ENCODE measurements at regions not wholly inside any gene's neighbourhood (a gene's known extent, or its start where the extent isn't known, plus 50 kb on each side); places are given as distances from the start of the nearest gene placed in this dataset.

GRCh38 chr10:42112331-42113157, 525.8 kb downstream of the ZNF33B start:
- no peak for TF ChIP-seq ZNF24 (IDR thresholded peaks at IDR 0.05)
- no peak for TF ChIP-seq UBTF (CRISPR knock-in tag; IDR thresholded peaks at IDR 0.05)
- no peak for TF ChIP-seq PHF8 (CRISPR knock-in tag; IDR thresholded peaks at IDR 0.05)
- TF ChIP-seq RFX1 (IDR thresholded peaks at IDR 0.05), result no peak
- no peak for TF ChIP-seq SKIL (CRISPR knock-in tag; IDR thresholded peaks at IDR 0.05; ENCODE audit: borderline replicate concordance)
- no peak for TF ChIP-seq E2F1 (CRISPR knock-in tag; IDR thresholded peaks at IDR 0.05)
- TF ChIP-seq BRCA1 (CRISPR knock-in tag; IDR thresholded peaks at IDR 0.05), result no peak
- TF ChIP-seq BHLHE40 (IDR thresholded peaks at IDR 0.05; ENCODE audit: low read length), result no peak
- no peak for TF ChIP-seq ZBTB39 (CRISPR knock-in tag; IDR thresholded peaks at IDR 0.05)
- no peak for TF ChIP-seq CTCF (CRISPR knock-in tag; IDR thresholded peaks at IDR 0.05)
- no peak for TF ChIP-seq SUZ12 (IDR thresholded peaks at IDR 0.05; ENCODE audit: low read depth, low read length)
- TF ChIP-seq ELF1 (CRISPR knock-in tag; IDR thresholded peaks at IDR 0.05), result no peak
